SKM-1 (cell line): ENCODE measurements at regions not wholly inside any gene's neighbourhood (a gene's known extent, or its start where the extent isn't known, plus 50 kb on each side); places are given as distances from the start of the nearest gene placed in this dataset.

Experiments
- DNase-seq: peaks from one replicate; lab custom pipeline; 2025; ENCODE audit not compliant: unreplicated experiment; lab: John Stamatoyannopoulos, UW

DNA sequence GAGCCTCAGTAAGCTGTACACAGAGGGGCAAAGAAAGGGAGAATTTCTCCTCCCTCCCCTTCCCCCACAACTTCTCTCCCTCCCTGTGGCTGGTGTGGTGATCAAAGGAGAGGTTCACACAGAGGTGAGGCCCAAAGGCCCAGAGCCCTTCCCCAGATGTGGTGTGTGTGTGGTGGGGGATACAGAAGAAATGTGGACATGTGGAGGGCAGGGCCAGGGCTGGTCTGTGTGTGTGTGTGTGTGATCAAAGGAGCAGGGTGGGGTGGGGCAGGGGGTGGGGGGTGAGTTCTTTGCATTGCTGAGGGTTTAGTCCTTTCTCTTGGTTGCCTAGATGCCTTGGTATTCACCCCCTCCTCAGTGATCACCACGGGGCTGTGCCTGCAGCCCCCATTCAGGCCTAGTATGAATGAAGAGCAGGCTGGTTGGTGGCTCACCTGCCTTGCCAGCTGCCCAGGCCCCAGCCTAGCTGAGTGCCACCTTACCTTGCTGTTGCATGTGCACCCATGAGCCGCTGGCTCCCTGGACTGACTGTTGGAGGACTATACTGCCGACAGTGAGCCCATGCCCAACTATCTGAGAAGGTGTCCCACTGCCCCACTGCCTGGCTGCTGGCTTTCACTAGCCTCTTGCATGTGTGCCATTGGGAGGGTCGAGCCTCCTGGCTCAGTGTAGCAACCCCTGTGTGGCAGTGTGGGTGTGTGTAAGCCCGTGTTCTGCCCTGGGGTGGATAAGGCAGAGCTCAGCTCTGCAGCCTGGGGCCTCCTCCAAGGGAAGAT, 101.9 kb downstream of the EFNB1 start:
- DNase-seq = no peak

DNA sequence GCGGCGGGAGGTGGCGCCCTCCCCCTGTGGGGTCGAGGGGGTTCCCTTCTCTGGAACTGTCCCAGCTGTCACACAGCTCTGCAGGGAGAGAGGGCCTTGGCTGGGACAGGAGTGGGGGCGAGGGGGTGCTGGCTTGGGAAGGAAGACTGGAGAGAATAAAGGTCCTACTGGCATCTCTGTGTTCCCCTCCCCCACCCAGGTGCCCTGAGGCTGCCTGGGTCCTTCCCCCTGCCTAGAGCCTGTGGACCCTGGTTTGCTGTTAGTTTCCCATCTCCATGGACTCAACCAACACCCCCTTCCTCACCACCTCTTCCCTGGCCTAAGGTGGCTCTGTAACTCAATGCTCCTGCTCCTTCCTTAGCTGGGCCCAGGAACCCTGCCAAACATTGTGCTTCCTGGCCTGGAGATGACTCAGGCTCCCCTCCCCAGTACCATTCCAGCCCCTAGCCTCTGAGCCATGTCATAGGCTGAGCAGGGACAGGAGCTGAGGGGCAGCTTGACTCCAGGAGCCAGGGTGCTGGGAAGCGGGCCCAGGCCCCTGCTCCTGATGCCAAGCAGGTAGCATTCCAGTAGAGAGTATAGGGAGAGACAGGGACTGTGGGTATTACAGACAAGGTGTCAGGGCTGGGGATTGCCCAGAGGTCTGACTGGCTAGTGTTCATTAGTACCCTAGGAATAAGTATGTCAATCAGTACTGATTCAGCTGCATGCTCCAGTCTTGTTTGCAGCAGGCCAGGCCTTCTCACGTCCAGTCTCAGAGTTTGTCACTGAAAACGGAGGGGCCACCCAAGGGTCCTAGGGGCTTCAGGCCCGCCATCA, 100.7 kb downstream of the EFNB1 start:
- no peak for DNase-seq

DNA sequence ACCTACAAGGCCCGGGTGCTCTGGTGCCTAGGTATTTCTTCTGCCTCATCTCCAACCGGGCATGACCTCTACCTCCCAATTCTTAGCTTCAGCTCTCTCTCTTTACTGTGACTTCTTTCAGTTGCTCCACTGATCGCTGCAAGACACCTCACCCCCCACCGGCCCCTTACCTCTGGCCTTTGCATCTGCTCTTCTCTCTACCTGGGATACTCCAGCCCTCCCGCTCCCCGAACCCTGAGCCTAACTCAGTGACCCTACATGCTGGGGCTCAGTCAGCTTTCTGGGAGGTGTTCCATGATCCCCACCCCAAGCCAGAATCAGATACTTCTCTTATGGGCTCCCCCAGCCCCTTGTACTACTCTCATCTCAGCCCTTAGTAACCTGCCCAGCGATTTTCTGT, 99.6 kb downstream of the EFNB1 start:
- no peak for DNase-seq

DNA sequence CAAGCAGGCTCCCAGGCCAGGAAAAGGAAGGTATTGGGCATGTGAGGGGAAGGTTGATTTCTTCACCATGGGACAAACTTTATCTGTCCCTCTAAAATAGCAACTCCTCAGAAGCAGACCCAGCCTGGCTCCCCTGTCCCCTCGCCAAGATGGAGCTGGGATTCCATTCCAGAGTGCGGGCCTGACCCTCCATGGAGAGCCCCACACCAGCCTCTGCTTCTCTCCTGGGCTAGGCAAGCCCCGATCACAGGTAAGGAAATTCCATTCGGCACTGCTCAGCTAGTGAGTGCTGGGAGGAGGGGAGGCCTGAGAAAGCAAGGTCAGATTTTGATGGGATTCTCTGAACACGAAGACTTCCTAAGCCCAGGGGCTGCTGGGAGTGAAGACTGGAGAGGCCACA, 98.4 kb downstream of the EFNB1 start:
- no peak for DNase-seq

DNA sequence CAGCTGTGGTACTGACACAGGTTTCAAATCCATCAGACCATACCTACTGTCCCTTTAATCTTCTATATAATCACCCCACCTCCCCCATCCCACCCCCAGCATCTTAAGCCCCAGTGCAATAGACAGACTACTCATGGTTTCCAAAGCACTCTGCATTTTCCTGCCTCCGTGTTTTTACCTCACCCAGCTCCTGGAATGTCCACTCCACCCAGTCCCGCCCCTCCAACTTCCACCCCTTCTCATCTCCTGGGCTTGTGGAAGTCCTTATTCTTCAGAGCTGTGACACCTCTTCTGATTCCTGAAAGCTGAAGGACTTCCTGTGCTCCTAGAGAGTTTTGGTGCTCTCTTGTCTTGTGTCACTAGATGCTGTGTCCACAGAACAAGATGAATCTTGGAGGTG, 94.3 kb downstream of the EFNB1 start:
- no peak for DNase-seq

DNA sequence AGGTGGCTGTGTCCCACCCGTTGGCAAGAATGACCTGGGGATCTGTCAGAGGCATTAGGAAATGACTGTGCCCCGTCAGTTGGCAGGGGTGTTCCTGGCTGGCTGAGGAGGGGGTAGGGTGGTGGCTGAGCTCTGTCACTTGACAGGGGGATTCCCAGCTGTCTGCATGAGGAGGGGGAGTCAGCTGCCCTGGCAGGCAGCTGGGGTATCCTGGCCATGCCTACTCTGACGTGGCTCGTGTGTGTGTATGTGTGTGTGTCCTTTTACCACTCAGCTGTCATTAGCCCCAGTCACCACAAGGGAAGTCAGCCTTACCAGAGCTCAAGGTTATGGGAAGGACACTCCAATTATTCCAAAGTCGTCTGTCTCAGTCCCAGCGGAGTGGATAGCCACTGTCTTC, 93.2 kb downstream of the EFNB1 start:
- DNase-seq = no peak

DNA sequence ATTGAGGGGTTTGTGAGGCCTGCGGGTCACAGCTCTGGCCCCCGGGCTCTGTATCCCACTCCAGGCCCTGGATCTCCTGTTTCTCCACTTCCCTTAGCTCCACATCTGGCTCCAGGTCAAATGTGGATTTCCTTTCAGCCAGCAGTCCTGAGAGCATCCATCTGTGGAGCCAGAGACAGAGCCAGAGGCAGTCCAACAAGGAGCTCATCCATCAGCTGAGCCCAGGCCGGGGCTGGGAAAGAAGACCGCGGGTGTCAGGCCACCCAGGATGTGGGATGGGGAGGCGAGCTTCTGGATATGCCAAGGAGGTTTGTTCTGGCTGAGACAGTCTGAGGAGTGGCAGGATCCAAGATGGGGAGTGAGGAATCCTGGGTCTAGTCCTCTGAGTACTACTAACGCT, 91.7 kb downstream of the EFNB1 start:
- DNase-seq = no peak

DNA sequence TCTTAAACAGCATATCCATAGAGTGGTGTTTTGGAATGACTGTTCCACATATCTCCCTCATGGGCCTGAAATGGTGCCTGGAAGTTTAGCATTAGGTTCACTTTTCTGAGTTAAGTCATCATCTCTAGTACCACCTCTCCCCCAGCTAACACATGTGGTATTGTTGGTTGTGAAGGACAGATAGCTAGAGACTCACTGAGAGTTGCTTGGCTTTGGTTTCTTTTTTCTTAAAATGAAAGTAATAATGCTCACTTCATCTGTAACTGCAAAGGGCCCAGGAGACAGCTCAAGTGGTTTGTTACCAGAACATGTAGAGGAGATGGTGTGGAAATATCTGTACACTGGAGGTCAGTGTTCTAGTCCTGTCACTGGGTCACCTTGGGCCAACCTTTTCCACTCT, 90.9 kb downstream of the EFNB1 start:
- no peak for DNase-seq

DNA sequence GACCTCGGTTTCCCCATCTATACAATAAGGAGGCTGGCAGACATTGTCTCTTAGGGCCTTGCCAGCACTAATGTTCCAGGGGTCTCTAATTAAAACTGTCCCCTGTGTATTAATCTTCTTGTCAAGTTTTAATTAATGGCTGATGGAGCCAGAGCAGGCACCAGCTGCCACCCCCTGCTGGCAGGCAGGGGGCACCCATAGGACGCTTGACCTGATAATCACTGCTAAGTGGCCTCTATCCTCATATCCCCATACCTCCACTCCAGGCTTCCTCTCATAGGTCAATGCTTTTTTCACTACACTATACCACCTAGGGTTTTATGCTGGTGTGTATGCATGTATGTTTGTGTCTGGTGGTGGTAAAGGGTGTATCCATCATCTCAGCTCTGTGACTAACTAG, 89.4 kb downstream of the EFNB1 start:
- no peak for DNase-seq

DNA sequence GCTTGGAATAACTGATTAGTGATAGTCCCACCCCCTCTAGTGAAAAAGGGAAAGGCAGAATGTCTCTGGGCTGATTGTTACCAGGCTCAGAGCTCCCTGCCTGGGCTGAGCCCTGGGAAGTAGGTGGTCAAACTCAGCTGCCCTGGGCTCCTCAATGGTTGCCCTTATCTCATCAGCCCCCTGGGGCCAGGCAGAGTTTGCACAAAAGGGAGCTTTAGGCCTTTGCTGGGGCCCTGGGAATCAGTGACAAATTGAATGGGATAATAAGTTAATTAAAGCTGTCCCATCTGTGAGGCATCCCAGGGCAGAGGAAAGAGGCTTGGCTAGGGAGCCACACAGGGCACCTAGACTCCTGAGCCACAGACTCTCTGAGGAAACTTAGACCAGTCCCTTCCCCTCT, 89.0 kb downstream of the EFNB1 start:
- DNase-seq = no peak

DNA sequence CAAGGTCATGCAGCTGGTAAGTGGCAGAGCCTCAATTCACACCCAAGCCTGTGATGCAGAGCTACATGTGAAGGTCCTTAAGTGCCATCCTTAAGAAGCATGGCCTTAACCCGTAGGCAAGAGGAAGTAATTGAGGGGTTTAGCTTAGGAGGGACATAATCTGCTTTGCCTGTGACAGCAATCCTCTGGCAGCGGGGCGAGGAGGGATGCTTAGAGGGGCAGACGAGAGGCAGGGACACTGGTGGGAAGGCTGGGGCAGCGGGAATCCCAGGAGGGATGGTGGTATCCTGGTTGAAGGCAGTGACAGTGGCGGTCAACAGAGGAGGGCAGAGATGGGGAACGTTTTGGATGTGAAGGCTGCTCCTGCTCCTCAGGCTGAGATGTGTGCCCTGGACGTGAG, 88.1 kb downstream of the EFNB1 start:
- DNase-seq = no peak

DNA sequence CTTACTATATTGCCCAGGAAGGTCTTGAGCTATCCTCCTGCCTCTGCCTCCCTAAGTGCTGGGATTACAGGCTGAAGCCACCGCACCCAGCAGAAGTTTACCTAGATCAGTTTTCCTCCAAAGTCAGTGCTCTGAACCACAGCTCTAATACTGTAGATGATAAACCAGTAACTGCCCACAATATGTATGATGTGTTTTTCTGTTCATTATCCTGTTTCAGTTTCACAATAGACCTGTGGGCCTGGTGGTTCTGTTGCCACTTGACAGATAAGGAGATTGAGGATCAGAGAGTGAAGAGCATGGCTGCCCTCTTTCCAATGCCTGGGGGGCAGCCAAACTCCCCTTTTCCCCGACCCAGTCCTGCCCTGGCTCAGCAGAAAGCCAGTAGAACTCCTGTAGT, 87.0 kb downstream of the EFNB1 start:
- DNase-seq = no peak

DNA sequence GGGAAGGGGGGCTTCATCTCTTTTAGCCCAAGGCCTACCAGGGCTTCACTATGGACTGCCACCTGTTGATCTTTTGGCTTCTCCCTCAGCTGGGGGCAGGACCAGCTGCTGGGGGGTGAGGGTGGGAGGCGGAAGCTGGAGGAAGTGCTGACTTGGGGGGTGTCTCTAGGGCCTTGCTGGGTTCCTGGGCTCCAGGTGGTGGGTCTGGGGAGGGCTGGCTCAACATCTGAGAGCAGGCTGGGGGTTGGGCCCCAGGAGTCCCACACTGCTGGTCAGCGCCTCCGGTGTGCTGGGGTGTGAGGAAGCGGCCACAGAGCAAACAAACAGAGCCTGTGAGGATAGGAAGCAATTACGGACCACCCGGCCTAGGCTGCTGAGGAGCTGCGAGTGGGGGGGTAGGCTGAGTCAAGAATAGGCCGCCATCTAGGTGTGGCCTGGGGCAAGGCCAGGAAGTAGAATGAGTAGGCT, 85.7 kb downstream of the EFNB1 start:
- DNase-seq = no peak

DNA sequence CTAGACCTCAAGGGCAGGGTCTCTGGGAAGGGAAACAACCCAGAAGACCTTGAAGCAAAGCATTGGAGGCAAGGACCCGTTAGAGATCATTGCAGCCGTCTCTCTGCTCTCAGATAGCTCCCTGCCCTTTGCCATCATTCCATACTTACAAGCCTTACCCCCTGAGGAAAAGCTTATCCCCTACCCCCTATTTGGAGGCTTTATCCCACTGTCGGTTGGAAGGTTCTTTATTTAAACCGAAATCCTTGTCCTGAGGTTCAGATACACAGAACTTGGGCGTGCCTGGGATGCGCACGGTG, 84.4 kb downstream of the EFNB1 start:
- no peak for DNase-seq

DNA sequence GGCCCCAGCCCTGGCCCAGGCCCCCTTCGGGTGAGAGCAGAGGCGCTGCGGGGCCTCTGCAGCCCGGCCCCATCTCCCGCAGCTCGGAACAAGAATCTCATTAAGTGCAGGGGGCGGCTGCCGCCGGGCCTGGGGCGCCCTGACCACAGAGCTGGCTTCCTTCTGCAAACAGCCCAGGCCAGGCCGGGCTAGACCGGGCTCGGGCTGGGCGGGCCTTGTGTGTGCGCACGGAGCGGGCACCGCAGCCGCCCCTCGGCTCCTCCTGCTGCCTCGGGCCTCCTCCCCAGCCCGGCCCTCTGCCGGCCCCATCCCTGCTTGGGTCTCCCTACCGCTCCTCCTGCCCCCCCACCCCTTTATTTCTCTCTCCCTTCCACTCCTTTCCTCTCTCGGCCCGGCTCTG, 83.3 kb downstream of the EFNB1 start:
- no peak for DNase-seq

DNA sequence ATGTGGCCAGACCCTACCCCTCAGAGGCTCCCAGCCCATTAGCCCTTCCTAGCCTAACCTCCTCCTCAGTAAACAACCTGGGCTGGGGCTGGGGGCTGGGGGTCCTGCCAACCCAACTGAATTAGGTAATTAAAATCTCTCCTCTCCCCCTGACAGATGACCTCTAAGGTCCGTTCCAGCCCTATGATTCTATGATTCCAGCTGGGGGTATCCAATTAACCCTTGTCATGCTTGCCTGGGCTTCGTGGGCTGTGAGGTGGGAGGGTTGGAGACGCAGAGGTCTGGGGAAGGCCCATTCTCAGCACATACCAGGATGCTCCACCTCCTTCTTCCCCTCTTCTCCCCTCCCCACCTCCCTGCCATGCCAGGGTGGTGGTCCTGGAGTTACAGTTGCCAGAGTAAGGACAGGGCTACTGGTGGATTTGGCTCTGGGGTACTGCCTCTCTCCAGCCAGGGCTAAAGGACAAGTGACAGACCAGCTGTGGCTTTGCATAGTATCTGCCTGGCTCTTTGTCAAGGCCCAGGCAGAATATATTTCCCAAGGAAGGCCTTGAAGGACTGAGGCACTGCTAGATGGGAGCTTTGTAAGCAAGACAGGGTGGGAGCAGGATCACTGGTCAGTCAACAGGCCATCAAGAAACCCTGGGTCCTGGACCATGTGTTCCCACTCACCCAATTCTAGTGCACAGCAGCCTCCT, 82.1 kb downstream of the EFNB1 start:
- no peak for DNase-seq

DNA sequence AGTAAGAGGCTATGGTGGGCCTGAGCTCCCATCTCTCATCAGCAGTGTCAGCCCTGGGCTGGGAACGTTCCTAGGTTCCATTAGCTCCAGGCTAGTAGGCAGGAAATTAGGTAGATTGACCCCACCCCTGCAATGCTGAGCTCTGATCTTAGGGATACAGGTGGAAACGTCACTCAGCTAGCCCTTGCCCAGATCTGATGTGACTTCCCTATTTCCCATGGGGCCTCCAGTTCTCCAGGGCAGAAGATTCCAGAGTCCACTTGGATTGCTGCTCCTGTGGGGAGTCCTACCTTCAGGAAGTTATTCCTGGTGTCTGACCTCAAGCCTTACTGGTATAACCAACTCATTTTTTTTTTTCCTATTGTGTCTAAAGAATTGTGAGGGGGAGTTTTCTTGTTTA, 81.1 kb downstream of the EFNB1 start:
- DNase-seq = no peak

DNA sequence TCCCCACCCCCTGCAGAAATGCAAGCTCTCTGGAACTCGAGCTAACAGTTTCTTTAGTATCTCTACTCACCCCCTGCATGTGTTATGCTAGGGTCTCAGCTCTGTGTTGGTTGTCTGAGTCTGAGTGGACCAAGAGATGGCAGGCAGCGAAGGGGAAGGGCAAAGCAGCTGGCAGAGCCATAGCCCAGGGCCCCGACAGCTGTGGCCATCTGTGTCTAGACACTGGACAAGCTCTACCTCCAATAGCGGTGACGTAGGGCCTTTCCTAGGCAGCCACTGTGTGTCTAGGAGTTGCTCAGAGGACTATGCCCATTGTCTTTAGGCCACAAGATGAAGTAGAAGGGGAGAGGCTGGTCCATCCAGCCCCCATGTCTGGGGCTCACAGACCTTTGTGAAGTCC, 79.2 kb downstream of the EFNB1 start:
- DNase-seq = no peak

DNA sequence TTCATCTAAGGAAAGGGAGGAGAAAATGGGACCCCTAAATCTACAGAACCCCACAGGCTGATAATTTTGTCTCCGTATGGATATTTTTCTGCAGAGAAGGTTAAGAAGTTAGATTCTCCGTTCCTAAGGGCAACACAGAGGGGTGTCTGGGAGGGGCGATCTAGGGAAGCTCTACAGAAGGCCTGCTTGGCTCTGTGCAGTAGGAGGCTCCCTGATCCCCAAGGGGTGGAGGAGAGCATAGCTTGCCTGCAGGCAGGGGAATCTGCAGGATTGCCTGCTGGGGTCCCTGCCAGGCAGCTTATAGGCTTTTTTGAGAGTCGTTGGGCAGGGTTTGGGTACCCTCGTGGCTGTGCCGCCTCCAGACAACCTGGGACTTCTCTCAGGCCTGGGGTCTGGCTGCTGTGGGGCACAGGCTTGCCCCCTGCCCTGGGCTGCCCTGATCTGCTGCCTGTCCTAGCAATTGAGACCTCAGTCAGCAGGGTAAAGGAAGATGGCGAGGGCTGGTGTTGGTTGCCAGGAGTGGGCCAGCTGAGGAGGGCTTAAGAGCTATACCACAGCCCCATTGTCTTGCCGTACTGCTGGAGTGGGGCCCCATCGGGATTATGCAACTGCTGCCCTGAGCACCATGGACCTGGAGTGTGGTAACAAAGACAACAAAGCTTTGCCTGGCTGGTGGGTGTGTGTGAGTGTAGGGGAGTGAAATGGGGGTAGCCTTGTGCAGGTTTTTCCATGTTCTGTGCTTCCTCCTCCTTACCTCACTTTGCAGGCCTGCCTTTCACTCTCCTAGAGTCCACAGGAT, 74.1 kb downstream of the EFNB1 start:
- no peak for DNase-seq

DNA sequence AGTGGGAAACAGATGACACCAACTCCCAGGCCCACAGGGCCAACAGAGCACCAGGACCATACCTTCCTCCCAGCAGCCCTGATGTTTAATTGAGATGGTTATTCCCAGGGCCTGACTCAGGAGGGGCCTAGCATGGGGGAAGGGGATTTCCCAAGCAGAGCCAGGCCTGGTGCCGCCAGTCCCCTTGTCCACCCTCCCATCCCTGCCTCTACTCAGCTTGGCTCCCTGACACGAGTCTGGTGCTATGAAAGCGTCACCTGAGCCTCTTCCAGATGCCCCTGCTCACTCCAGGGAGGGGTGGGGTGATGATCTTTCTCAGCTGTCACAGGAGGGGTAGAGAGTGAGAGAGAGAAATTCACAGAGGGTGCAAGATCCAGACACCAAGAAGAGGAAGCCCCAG, 72.7 kb downstream of the EFNB1 start:
- no peak for DNase-seq

DNA sequence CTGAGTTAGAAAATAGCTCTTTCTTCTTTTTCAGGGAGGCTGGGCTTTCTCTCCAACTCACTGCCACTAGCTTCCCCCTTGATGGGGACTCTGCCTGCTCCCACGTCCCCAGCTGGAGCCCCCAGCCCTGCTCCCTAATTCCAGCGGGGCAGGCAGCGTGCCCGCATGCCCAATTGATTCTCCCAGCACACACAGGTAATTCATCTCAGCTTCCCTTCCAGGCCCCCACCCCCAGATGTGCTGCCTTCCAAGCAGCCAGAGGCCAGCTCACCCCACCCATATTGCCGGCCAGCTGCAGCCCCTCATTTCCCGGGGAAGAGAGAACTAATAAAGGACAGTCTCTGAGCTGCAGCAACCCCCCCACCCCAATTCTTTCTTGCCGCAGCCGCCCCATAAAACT, 69.8 kb downstream of the EFNB1 start:
- no peak for DNase-seq
